Activated T-cell treated with anti-CD3 and anti-CD28 coated beads, Interleukin-2, amount 50 U/mL, for 72 hours (primary cell): ENCODE measurements at regions not wholly inside any gene's neighbourhood (a gene's known extent, or its start where the extent isn't known, plus 50 kb on each side); places are given as distances from the start of the nearest gene placed in this dataset.
"Not testable (repeated sequence)": the region's sequence is repeated elsewhere in the genome, so short reads cannot be mapped to it uniquely, and the experiment has no call there.

Source experiments
- ATAC-seq, 2 donors: fragments of 150-1000 bp; cut with Tn5 transposase; replicated peaks in 1 of 2; 2 replicates each; pipeline ENCODE4 v1.10.0; 2021; ENCODE audit warnings: moderate library complexity in 2 of 2, mild to moderate bottlenecking in 1 of 2
- DNase-seq, 2 donors: peaks; one replicate each; pipeline ENCODE4 v3.0.0; 2021 to 2022; ENCODE audit warnings: mixed read lengths in 1 of 2
- H3K27ac Mint-ChIP-seq: one replicate; pipeline ENCODE4 v1.8.0; 2022; ENCODE audit warnings: mild to moderate bottlenecking, moderate library complexity, mixed read lengths
- H3K27me3 Mint-ChIP-seq: one replicate; pipeline ENCODE4 v1.8.0; 2022; ENCODE audit warnings: low read depth, mixed read lengths
- H3K36me3 Mint-ChIP-seq, 2 donors: one replicate each; pipeline ENCODE4 v1.8.0; 2022; ENCODE audit warnings: mixed read lengths in 2 of 2, mild to moderate bottlenecking in 1 of 2; ENCODE audit not compliant: insufficient read depth in 2 of 2
- H3K4me1 Mint-ChIP-seq: one replicate; pipeline ENCODE4 v1.8.0; 2022; ENCODE audit warnings: low read depth, mixed read lengths
- H3K4me3 Mint-ChIP-seq, 2 donors: one replicate each; pipeline ENCODE4 v1.8.0; 2022; ENCODE audit warnings: mild to moderate bottlenecking in 2 of 2, mixed read lengths in 2 of 2, moderate library complexity in 2 of 2
- H3K9me3 Mint-ChIP-seq, 2 donors: one replicate each; pipeline ENCODE4 v1.8.0; 2022; ENCODE audit warnings: mixed read lengths in 2 of 2

DNA sequence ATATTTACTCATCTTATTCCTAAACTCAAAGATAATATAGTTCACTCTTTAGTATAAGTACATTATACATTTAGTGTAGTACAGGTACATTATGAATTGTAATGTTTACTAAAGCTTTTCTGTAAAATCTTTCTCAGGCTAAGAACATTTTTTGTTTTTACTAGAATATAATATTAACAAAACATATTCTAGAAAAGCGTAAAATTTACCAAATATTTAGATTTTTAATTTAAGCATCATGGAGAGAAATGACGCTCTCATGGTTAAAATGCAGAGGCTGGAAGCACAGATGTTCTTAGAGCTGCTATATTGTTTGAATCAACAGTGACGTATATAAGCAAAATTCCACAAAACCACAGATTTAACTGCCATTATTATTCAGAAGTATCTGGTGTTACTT, 54.7 kb upstream of the NBPF15 start:
- ATAC-seq, H3K4me3 Mint-ChIP-seq: not testable (repeated sequence)

DNA sequence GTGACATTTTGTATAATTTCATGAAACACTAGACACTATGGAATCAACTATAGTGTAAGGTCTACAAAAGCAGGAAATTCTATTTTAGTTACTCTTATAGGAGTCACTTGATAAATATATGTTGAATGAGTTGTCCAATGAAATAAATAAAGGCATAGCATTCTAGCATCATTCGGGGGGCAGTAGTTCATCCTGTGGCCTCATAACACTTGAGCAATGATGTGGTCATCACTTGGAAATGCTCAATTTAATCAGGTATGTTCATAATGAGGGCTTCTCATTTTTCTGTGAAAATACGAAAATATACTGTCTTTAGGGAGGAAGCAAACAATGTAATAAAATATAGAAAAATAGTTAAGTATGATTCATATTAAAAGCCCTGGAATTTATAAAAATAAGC, 55.4 kb upstream of the NBPF15 start:
- not testable (repeated sequence) for H3K9me3 Mint-ChIP-seq, H3K4me3 Mint-ChIP-seq, ATAC-seq, DNase-seq, H3K27me3 Mint-ChIP-seq, H3K27ac Mint-ChIP-seq, H3K36me3 Mint-ChIP-seq, H3K4me1 Mint-ChIP-seq

More for the DNA sequence above, 54.7 kb upstream of the NBPF15 start:
- H3K4me1 Mint-ChIP-seq, H3K27me3 Mint-ChIP-seq, H3K9me3 Mint-ChIP-seq, DNase-seq, H3K27ac Mint-ChIP-seq, H3K36me3 Mint-ChIP-seq: not testable (repeated sequence)

GRCh38 chr1:144518439-144518838, 57.0 kb upstream of the NBPF15 start:
- H3K36me3 Mint-ChIP-seq, H3K27me3 Mint-ChIP-seq, DNase-seq, H3K9me3 Mint-ChIP-seq, H3K4me1 Mint-ChIP-seq, ATAC-seq: not testable (repeated sequence)
- Mint-ChIP-seq H3K4me3 (peak overlapping the region in 1 of 2 donors; percentile 69), H3K27ac (peak overlapping the region; percentile 72)

GRCh38 chr1:144519528-144520189, 58.2 kb upstream of the NBPF15 start:
- H3K27ac Mint-ChIP-seq, H3K36me3 Mint-ChIP-seq, DNase-seq, H3K27me3 Mint-ChIP-seq, ATAC-seq, H3K9me3 Mint-ChIP-seq, H3K4me1 Mint-ChIP-seq, H3K4me3 Mint-ChIP-seq: not testable (repeated sequence)

DNA sequence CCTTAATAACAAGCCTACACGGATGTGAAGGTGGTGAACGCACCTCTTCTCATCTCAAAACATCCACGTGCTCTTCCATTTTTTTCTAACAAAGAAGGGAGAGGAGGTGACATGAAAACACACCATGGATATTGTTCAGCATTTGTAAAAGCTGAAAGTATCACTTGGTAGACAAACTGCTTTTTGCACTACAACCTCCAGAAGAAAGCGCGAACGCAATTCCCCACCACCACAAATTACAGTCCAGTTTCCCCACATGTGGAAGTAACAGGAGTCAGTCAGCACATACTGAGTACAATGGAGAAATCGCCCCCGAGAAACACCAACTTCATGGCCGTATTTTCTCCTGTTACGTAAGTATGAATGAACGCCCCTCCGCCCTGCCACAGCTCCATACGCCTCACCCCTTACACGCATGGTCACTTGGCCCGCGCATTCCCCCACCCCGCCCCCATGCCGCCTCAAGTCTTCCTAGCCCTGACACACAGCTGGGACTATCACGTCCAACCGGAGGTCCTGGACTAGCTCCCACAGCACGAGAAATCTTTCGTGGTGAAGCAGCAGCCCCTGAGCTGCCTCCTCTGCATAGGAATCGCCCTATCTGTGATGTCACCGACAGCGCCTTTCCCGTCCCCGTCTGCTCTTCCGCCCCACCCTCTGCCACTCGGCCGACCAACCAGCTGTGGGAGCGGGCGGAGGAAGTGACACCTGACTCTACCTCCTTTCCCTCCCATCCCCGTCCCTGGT, 62.4 kb upstream of the NBPF15 start:
- peak; percentile 43 to 73 for DNase-seq
- H3K36me3 Mint-ChIP-seq, H3K9me3 Mint-ChIP-seq, H3K4me1 Mint-ChIP-seq, H3K27me3 Mint-ChIP-seq: not testable (repeated sequence)
- Mint-ChIP-seq H3K4me3 (peak overlapping the region; percentile 73 to 90), H3K27ac (peak overlapping the region; percentile 100)
- ATAC-seq = peak; percentile 88 to 89

DNA sequence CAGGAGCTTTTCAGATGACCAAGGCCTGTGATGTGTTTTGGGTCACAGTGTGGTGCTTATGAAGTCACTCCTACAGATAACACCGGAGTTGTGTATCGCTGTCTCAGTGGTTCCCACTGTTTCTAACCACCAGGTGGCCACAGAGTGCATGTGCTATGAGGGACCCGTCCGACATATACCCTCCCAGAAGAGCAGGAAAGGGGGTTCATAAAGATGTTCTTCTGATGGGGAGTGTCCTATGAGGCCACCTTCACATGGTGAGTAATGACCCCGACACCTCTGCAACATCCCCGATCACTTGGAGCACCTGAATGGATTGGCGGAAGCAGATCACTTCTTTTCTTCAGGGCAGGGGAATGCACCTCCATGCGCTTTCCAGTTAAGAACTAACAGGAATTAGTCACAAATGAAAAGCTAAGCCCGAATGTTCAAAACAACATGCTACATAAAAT, 60.5 kb upstream of the PPIAL4F start:
- not testable (repeated sequence) for H3K9me3 Mint-ChIP-seq, H3K27me3 Mint-ChIP-seq, H3K4me1 Mint-ChIP-seq, H3K36me3 Mint-ChIP-seq, DNase-seq
- peak overlapping the region; percentile 75 for H3K27ac Mint-ChIP-seq
- ATAC-seq = peak; percentile 75 to 81
- peak overlapping the region in 1 of 2 donors; percentile 62 for H3K4me3 Mint-ChIP-seq

- not testable (repeated sequence) for H3K4me1 Mint-ChIP-seq, ATAC-seq, H3K27me3 Mint-ChIP-seq, H3K9me3 Mint-ChIP-seq, H3K27ac Mint-ChIP-seq, H3K36me3 Mint-ChIP-seq, DNase-seq
- peak overlapping the region in 1 of 2 donors; percentile 5 for H3K4me3 Mint-ChIP-seq
Observed at GRCh38 chr1:144533480-144533879, 59.2 kb upstream of the PPIAL4F start.

- peak; percentile 64 to 76 for ATAC-seq
- not testable (repeated sequence) for DNase-seq, H3K27me3 Mint-ChIP-seq, H3K36me3 Mint-ChIP-seq, H3K27ac Mint-ChIP-seq, H3K4me1 Mint-ChIP-seq, H3K9me3 Mint-ChIP-seq, H3K4me3 Mint-ChIP-seq
Observed at GRCh38 chr1:144534286-144534685, 58.4 kb upstream of the PPIAL4F start.

DNA sequence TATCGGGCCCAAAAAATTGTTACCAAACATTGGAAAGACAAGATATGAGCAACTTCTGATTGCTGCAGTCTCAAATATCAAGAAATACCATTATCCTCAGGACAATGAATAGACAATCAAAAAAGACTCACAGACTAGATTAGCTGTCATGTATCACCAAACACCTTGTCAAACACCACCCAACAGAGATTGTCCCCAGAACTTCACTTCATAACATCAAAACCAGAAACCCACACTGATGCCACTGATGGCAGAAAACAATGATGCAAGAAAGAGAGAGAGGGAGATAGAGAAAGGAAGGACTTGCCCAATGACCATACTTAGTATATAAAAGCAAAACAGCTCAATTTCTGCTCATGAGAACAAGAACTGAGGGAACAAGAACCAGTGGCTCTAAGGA, 56.0 kb upstream of the PPIAL4F start:
- peak; percentile 23 to 28 for ATAC-seq
- H3K27me3 Mint-ChIP-seq, H3K27ac Mint-ChIP-seq, H3K36me3 Mint-ChIP-seq, H3K9me3 Mint-ChIP-seq, H3K4me3 Mint-ChIP-seq, DNase-seq, H3K4me1 Mint-ChIP-seq: not testable (repeated sequence)

DNA sequence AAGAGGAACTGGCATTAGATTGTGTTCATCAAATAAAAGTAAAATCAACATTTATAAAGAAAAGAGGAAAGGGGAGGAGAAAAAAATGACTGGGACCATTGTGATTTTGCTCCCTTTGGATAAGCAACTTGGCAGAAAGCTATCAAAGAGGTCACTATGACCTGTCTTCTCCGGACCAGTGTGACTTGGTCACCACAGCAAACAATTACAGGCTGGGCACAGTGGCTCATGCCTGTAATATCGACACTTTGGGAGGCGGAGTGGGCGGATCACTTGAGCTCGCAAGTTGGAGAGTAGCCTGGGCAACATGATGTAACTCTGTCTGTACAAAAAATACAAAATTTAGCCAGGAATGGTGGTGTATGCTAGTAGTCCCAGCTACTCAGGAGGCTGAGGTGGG, 55.5 kb upstream of the PPIAL4F start:
- not testable (repeated sequence) for H3K9me3 Mint-ChIP-seq, H3K4me3 Mint-ChIP-seq, H3K27ac Mint-ChIP-seq, H3K36me3 Mint-ChIP-seq, H3K4me1 Mint-ChIP-seq, DNase-seq, ATAC-seq, H3K27me3 Mint-ChIP-seq

GRCh38 chr1:144538736-144539135, 54.0 kb upstream of the PPIAL4F start:
- H3K4me1 Mint-ChIP-seq, H3K27ac Mint-ChIP-seq, H3K27me3 Mint-ChIP-seq, DNase-seq, ATAC-seq, H3K4me3 Mint-ChIP-seq, H3K36me3 Mint-ChIP-seq, H3K9me3 Mint-ChIP-seq: not testable (repeated sequence)

GRCh38 chr1:144539191-144539960, 53.3 kb upstream of the PPIAL4F start:
- not testable (repeated sequence) for H3K27ac Mint-ChIP-seq, DNase-seq, H3K4me3 Mint-ChIP-seq, H3K27me3 Mint-ChIP-seq, H3K4me1 Mint-ChIP-seq, H3K9me3 Mint-ChIP-seq, H3K36me3 Mint-ChIP-seq
- ATAC-seq = peak in 1 of 2 donors; percentile 26
